ENCODE measurements at regions not wholly inside any gene's neighbourhood (a gene's known extent, or its start where the extent isn't known, plus 50 kb on each side); places are given as distances from the start of the nearest gene placed in this dataset.
"Not testable (repeated sequence)": the region's sequence is repeated elsewhere in the genome, so short reads cannot be mapped to it uniquely, and the experiment has no call there.

DNA sequence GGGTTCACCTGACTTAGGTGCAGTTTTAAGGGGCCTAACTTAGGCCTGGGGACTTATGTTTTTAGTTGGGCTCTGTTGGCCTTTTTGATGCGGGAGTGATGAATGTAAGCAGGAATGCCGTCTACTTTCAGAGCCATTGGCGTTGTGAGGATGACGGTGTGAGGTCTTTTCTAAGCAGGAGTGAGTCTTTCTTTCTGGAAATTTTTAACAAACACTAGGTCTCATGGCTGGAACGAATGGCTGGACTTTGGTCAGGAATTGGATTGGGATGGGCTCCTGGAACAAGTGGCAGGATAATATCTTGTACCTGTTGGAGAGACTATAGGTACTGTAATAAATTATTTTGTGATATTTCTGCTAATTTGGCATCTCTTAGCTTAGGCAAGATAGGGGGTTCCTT, 163.9 kb upstream of the CCZ1B start:
- not testable (repeated sequence) for DNase-seq (ENCODE audit: low read depth)

DNA sequence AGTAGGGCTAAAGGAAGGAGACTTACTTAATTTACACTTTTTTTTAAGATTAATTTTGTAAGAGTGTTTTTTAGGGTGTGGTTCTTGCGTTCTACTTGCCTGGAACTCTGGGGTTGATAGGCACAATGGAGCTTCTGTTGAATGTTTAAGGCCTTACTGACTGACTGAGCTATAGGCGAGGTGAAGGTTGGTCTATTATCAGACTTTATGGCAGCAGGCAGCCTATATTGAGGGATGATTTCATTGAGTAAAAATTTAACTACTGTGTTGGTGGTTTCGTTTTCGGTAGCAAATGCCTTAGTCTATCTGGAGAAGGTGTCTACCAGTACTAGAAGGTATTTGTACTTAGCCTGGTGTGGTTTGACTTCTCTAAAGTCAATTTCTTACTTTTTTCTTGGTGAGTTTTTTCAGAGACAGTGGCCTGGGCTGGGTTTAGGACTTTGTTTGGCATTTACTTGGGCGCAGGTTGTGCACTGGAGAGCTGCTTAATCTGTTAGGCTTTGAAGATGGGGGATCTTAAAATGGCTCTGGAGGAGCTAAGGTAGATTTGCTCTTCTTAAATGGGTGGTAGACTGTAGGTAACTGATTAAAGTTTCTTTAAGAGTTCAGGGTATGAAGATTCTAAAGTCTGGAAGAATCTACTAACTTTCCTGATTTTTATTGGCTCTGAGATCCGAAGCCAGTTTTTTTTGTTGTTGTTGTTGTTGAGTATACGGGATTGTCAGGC, 164.5 kb upstream of the CCZ1B start:
- DNase-seq (ENCODE audit: low read depth) = not testable (repeated sequence)

DNA sequence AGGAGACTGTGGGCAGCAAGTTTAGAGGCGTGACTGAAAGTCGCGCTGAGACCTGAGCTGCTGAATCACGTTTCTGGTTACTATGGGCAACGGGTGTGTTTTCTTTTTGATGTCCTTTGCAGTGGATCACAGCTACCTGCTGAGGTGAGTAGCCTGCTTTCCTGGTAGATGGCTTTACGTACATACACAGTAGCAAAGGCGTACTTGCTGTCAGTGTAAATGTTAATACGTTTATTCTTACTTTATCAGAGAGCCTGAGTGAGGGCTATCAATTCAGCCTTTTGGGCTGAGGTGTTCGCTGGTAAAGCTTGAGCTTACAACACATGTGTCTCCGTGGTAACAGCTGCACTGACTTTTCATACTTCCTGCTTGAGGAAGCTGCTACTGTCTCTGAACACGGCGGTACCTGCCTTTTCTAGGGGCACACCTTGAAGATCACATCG, 165.1 kb upstream of the CCZ1B start:
- peak; percentile 6 for DNase-seq (ENCODE audit: low read depth)

DNA sequence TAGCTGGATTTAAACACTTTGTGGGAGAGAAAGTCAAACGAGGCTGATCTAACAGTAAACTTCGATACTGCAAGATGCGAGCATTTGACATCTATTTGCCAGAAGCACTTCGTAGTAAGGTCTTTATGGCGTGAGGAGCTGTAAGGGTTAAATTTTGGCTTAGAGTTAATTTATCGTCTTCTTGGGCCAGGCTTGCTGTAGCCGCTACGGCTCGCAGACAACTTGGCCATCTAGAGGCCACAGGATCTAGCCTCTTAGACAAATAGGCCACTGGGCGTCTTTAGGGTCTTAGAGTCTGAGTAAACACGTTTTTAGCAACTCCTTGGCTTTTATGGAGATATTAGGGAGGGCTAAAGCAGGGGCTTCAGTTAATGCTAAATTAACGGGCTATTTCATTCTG, 165.6 kb upstream of the CCZ1B start:
- not testable (repeated sequence) for DNase-seq (ENCODE audit: low read depth)

DNA sequence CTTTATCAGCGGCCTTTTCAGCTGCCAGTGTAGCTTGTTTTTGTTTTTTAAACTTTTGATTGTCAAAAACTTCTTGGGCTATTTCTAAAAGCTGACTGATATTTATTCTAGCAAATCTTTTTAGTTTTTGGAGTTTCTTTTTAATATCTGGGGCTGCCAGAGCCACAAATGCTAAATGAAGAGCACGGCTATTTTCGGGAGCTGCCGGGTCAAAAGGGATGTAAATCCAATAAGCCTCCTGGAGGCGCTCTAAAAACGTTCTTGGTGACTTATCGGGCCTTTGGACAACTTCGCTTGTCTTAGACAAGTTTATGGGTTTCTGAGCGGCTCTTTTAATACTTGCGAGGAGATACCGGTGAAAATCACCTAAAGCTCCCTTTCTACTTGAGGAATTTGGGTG, 166.1 kb upstream of the CCZ1B start:
- not testable (repeated sequence) for DNase-seq (ENCODE audit: low read depth)

DNA sequence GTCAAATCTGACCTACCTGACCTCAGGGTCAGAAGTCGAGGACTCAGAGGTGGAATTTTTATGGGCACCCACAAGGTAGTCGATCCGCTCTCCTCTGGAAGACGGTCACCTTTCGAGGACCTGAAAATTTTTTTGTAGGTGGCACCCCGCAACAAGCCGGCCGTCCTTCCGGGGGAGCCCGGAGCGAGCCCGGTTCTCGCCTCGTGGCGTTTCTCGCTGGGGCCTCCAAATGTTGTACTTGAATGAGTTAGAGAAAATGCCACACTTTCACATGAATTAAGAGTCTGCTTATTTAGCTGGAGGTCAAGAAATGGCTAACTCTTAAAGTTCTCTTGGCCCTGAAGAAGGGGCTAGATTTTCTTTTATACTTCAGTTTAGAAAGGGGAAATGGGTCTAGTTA, 169.0 kb upstream of the CCZ1B start:
- not testable (repeated sequence) for DNase-seq (ENCODE audit: low read depth)

DNA sequence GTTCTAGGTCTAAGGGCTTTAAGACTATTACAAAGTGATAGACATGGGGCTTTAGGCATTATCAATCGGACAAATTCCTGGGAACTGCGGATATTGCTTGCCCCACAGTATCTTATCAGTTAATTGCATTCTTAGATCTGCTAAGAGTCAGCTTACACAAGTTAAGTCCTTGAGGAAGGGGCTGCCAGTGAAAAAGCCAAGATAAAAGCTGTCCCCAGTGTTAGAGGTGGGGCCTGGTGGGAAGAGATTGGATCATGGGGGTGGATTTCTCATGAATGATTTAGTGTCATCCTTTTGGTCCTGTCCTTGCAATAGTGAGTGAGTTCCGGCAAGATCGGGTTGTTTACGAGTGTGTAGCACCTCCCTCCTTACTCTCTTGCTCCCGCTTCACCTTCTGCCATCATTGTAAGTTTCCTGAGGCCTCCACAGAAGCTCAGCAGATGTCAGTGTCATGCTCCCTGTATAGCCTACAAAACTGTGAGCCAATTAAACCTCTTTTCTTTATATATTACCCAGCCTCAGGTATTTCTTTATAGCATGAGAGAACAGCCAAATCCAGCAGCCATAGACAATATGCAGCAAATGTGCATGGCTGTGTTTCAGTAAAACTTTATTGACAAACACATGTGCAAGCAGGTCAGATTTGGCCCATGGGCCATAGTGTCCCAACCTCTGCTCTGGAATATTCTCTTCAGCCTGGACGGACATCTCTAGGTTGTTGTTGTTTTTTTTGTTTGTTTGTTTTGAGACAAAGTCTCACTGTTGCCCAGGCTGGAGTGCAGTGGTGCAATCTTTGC, 169.6 kb upstream of the CCZ1B start:
- DNase-seq (ENCODE audit: low read depth) = not testable (repeated sequence)

DNA sequence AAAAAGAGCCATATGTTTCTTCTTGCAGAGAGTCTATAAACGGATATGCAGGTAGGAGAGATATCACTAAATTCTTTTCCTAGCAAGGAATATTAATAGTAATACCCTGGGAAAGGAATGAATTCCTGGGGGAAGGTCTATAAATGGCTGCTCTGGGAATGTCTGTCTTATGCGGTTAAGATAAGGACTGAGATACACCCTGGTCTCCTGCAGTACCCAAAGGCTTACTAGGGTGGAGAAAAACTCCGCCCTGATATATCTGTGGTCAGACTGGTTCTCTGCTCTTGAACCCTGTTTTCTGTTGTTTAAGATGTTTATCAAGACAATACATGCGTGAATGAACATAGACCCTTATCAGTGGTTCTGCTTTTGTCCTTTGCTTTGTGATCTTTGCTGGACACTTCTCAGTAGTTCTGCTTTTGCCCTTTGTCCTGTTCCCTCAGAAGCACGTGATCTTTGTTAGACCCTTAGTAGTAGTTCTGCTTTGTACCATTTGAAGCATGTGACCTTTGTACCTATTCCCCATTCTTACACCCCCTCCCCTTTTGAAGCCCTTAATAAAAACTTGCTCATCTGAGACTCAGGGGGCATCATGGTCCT, 173.1 kb upstream of the CCZ1B start:
- DNase-seq (ENCODE audit: low read depth) = not testable (repeated sequence)

DNA sequence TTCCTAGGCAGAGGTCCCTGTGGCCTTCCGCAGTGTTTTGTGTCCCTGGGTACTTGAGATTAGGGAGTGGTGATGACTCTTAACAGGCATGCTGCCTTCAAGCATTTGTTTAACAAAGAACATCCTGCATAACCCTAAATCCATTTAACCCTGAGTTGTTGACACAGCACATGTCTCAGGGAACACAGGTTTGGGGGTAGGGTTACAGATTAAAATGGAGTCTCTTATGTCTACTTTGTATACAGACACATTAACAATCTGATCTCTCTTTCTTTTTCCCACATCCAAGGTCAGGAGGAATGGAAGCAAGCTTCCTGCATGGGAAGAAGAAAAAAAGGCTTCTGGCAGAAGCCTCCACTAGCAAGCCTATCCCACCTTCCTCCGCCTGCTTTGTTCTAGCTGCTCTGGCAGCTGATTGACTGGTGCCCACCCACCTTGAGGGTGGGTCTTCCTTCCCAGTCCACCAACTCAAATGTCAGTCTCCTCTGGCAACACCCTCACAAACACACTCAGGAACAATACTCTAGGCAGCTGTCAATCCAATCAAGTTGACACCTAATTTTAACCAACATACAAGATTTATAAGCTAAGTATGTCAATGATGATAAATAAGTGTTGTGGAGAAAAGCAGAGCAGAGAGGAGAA, 176.5 kb upstream of the CCZ1B start:
- DNase-seq (ENCODE audit: low read depth) = no peak

DNA sequence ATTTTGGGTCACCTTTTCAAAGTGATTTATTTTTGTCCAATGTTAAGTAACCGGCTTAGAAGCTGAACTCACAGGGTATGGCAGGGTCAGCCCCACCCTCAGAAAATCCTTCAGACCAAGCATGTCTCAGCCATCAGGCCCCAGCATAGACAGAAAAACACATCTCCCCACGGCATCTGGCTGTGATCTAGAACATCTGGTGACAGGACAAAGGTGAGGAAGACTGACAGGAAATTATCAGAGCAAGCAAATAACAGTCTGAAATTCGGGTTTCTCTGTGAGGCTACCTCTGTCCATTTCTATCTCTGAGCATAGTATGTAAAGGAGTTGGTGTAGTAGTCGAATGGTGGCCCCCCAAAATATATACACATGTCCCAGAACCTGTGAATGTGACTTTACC, 177.0 kb upstream of the C1GALT1 start:
- DNase-seq (ENCODE audit: low read depth) = no peak

DNA sequence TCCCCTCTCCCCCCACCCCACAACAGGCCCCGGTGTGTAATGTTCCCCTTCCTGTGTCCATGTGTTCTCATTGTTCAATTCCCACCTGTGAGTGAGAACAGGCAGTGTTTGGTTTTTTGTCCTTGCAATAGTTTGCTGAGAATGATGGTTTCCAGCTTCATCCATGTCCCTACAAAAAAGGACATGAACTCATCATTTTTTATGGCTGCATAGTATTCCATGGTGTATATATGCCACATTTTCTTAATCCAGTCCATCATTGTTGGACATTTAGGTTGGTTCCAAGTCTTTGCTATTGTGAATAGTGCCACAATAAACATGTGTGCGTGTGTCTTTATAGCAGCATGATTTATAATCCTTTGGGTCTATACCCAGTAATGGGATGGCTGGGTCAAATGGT, 176.4 kb upstream of the C1GALT1 start:
- not testable (repeated sequence) for DNase-seq (ENCODE audit: low read depth)

DNA sequence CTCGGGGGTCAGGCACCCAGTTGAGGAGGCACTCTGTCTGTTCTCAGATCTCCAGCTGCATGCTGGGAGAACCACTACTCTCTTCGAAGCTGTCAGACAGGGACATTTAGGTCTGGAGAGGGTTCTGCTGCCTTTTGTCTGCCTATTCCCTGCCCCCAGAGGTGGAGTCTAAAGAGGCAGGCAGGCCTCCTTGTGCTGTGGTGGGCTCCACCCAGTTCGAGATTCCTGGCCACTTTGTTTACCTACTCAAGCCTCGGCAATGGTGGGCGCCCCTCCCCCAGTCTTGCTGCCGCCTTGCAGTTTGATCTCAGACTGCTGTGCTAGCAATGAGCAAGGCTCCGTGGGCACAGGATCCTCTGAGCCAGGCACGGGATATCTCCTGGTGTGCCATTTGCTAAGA, 171.1 kb upstream of the C1GALT1 start:
- not testable (repeated sequence) for DNase-seq (ENCODE audit: low read depth)

DNA sequence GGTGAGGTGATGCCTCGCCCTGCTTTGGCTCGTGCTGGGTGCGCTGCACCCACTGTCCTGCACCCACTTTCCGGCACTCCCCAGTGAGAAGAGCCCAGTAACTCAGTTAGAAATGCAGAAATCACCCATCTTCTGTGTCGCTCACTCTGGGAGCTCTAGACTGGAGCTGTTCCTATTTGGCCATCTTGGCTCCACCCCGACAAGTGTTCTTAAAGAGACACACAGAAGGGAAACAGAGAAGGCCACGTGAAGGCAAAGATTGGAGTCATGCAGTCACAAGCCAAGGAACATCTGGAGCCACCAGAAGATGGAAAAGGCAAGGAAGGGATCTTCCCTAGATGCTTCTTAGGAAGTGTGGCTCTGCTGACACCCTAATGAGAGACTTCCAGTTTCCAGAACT, 170.6 kb upstream of the C1GALT1 start:
- DNase-seq (ENCODE audit: low read depth) = not testable (repeated sequence)

DNA sequence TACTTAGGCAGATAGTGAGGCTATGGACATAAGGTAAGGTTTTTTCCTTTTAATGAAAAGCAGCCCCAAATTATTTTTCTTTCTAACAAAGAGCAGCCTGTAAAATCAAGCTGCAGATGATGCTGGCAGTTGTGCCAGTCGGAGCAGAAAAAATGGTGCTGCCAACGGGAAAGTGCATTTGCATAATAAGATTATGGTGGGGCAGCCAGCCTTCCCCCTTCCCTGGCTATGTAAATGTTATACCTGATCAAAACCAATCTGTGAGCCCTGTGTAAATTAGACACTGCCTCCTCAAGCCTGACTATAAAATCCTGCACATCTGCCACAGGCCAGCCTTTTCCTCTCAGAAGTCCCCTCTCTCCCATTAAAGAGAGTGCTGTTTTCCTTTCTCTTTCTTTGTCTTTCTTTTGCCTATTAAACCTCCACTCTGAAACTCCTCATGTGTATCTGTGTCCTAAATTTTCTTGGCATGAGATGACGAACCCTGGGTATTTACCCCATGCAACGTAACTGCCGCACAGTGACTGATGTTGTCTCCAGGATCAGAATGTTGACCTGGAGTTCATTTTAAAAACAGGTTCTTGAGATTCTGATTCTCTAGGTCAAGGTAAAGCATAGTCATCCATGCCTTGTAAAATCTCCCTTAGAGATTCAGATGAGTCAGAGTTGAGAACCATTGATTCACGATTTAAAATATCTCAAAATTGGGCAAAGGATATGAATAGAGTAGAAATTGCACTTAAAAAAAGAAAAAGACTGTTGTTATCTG, 167.3 kb upstream of the C1GALT1 start:
- no peak for DNase-seq (ENCODE audit: low read depth)

DNA sequence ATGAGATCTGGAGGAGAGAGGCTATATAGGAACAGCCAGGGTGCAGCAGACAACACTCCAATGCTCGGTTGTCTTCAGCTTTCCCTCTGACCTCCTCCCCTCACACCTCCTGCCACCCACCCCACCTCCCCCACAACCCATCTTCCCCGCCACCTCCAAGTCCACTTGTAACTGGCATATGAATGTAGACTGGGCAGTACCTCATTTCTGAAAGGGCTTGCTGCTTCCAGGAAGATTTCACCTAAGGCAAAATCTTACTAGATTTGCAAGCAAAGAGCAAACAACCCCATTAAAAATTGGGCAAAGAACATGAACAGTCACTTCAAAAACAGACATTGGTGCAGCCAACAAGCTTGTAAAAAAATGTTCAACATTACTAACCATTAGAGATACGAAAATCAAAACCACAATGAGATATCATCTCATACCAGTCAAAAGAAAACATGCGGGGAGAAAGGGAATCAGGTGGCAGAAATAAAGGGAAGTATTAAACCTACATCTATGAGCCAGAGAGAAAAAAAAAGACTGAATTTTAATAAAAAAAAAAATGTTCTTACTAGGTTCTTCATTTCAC, 164.6 kb upstream of the C1GALT1 start:
- DNase-seq (ENCODE audit: low read depth) = no peak

DNA sequence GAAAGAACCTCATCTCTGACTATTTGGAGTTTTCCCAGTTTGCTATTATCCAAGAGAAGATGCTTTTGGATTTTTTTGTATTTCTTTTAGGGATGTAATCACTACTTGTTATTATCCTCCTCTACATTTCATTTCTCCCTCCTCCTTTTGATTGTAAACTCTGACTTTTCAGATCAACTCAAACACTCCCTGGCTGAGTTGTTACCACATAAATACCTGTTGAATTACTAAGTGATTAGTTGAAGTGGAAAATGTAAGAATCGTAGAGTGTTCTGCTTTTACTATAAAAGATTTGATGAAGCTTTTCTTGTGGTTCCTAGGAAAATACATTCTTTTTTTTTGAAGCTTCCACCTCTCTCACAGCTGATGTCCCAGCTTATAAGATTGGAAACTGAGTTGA, 164.1 kb upstream of the C1GALT1 start:
- no peak for DNase-seq (ENCODE audit: low read depth)

DNA sequence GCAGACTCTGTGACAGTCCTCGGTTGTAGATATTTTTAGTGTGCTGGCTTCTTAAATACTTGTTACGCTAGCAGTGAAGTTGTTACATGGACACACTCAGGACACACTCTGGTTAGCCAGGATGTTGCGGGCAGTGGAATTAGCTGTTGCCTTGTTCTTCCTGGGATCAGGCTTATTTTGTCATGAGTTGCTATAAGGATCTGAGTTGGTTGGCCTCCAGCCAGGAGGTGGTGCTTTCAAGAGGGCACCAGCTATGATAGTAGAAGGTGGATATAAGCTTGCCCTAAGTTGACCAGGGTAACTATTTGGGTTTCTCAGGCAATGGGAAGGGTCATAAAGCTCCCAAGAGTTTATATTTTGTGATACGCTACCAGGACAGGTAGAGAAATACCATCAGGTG, 150.1 kb upstream of the C1GALT1 start:
- DNase-seq (ENCODE audit: low read depth) = no peak

DNA sequence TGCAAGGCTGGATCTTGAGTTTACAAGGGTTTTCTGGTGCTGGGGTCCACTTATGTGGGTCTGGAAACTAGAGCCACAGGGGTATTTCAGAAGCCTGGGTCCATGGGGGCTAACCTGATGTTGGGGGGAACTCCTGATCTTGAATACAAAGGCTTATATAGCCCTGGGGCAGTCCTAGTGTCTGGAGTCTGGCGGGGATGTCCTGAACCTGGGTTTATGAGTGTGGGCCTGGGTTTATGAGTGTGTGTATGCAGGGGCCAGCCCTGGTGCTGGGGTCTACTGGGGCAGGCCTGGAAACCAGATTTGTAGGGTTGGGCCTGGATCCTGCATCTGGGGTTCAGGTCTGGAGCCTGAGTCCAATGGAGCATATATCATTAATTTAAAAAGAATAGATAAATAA, 146.5 kb upstream of the C1GALT1 start:
- no peak for DNase-seq (ENCODE audit: low read depth)

DNA sequence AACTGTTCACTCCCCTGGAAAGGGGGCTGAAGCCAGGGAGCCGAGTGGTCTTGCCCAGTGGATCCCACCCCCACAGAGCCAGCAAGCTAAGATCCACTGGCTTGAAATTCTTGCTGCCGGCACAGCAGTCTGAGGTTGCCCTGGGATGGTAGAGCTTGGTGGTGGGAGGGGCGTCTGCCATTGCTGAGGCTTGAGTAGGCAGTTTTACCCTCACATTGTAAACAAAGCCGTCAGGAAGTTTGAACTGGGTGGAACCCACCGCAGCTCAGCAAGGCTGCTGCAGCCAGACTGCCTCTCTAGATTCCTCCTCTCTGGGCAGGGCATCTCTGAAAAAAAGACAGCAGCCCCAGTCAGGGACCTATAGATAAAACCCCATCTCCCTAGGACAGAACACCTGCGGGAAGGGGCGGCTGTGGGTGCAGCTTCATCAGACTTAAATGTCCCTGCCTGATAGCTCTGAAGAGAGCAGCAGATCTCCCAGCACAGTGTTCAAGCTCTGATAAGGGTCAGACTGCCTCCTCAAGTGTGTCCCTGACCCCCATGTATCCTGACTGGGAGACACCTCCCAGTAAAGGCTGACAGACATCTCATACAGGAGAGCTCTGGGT, 140.0 kb upstream of the C1GALT1 start:
- DNase-seq (ENCODE audit: low read depth) = not testable (repeated sequence)

DNA sequence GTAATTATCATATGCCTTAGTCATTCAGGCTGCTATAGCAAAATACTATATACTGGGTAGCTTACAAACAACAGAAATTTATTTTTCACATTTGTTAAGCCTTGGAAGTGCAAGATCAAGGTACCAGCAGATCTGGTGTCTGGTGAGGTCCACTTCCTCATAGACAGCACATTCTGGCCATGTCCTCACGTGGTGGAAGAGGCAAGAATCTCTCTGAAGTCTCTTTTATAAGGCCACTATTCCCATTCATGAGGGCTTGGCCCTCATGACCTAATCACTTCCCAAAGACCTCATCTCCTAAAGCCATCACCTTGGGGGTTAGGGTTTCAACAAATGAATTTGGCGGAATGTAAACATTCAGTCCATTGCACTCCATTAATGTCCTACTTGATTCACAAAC, 137.5 kb upstream of the C1GALT1 start:
- DNase-seq (ENCODE audit: low read depth) = no peak

All from myocyte (in vitro differentiated cells).